ENCODE measurements at regions not wholly inside any gene's neighbourhood (a gene's known extent, or its start where the extent isn't known, plus 50 kb on each side); places are given as distances from the start of the nearest gene placed in this dataset.
"Not testable (repeated sequence)": the region's sequence is repeated elsewhere in the genome, so short reads cannot be mapped to it uniquely, and the experiment has no call there.

GRCh38 chr11:45388472-45388871 lies 102.3 kb upstream of the SYT13 start:
- no peak for DNase-seq (ENCODE audit: low read depth in 4 of 4, low spot score in 1 of 4)

GRCh38 chr11:45387885-45388284 lies 101.7 kb upstream of the SYT13 start:
- not testable (repeated sequence) for DNase-seq (ENCODE audit: low read depth in 4 of 4, low spot score in 1 of 4)

GRCh38 chr11:45386972-45387371 lies 100.8 kb upstream of the SYT13 start:
- DNase-seq (ENCODE audit: low read depth in 4 of 4, low spot score in 1 of 4) = no peak

- no peak for DNase-seq (ENCODE audit: low read depth in 4 of 4, low spot score in 1 of 4)
Measured at GRCh38 chr11:45385844-45386243, 99.7 kb upstream of the SYT13 start.

GRCh38 chr11:45385423-45385822 lies 99.3 kb upstream of the SYT13 start:
- no peak for DNase-seq (ENCODE audit: low read depth in 4 of 4, low spot score in 1 of 4)

GRCh38 chr11:45384711-45385241 lies 98.6 kb upstream of the SYT13 start:
- DNase-seq (ENCODE audit: low read depth in 4 of 4, low spot score in 1 of 4) = no peak

- DNase-seq (ENCODE audit: low read depth in 4 of 4, low spot score in 1 of 4) = no peak
Measured at GRCh38 chr11:45384016-45384415, 97.9 kb upstream of the SYT13 start.

- no peak for DNase-seq (ENCODE audit: low read depth in 4 of 4, low spot score in 1 of 4)
Measured at GRCh38 chr11:45383224-45383623, 97.1 kb upstream of the SYT13 start.

GRCh38 chr11:45382133-45382878 lies 96.2 kb upstream of the SYT13 start:
- no peak for DNase-seq (ENCODE audit: low read depth in 4 of 4, low spot score in 1 of 4)

GRCh38 chr11:45379162-45379863 lies 93.2 kb upstream of the SYT13 start:
- no peak for DNase-seq (ENCODE audit: low read depth in 4 of 4, low spot score in 1 of 4)

- no peak for DNase-seq (ENCODE audit: low read depth in 4 of 4, low spot score in 1 of 4)
Measured at GRCh38 chr11:45378516-45378915, 92.4 kb upstream of the SYT13 start.

- DNase-seq (ENCODE audit: low read depth in 4 of 4, low spot score in 1 of 4) = no peak
Measured at GRCh38 chr11:45374653-45375059, 88.5 kb upstream of the SYT13 start.

GRCh38 chr11:45374130-45374529 lies 88.0 kb upstream of the SYT13 start:
- DNase-seq (ENCODE audit: low read depth in 4 of 4, low spot score in 1 of 4) = no peak

GRCh38 chr11:45373506-45374035 lies 87.4 kb upstream of the SYT13 start:
- no peak for DNase-seq (ENCODE audit: low read depth in 4 of 4, low spot score in 1 of 4)

- not testable (repeated sequence) for DNase-seq (ENCODE audit: low read depth in 4 of 4, low spot score in 1 of 4)
Measured at GRCh38 chr11:45372414-45372813, 86.3 kb upstream of the SYT13 start.

GRCh38 chr11:45371251-45372115 lies 85.3 kb upstream of the SYT13 start:
- DNase-seq (ENCODE audit: low read depth in 4 of 4, low spot score in 1 of 4) = peak; percentile 24 to 55 (median 49)

GRCh38 chr11:45369313-45369712 lies 83.2 kb upstream of the SYT13 start:
- no peak for DNase-seq (ENCODE audit: low read depth in 4 of 4, low spot score in 1 of 4)

- DNase-seq (ENCODE audit: low read depth in 4 of 4, low spot score in 1 of 4) = no peak
Measured at GRCh38 chr11:45368697-45369096, 82.6 kb upstream of the SYT13 start.

- DNase-seq (ENCODE audit: low read depth in 4 of 4, low spot score in 1 of 4) = no peak
Measured at GRCh38 chr11:45366619-45367190, 80.6 kb upstream of the SYT13 start.

GRCh38 chr11:45365961-45366618 lies 79.9 kb upstream of the SYT13 start:
- DNase-seq (ENCODE audit: low read depth in 4 of 4, low spot score in 1 of 4) = no peak
